Caco-2 (cell line): ENCODE measurements at regions not wholly inside any gene's neighbourhood (a gene's known extent, or its start where the extent isn't known, plus 50 kb on each side); places are given as distances from the start of the nearest gene placed in this dataset.

Source experiments
- BruUV-seq: library from RNA; stranded (reverse); fragments of 400-500 nt; replicated peaks from 2 replicates; lab custom pipeline; 2021; lab: Mats Ljungman, UMichigan
- CTCF ChIA-PET: fragments of 300-600 bp; sonication (Branson Sonifier 250); formaldehyde crosslinking; loops from one replicate; lab custom pipeline; 2022; ENCODE audit warnings: antibody characterized with exemption; lab: Charles Lee
- POLR2A ChIA-PET: fragments of 300-600 bp; sonication (Branson Sonifier 250); formaldehyde crosslinking; loops from one replicate; lab custom pipeline; 2022; ENCODE audit warnings: antibody characterized with exemption; lab: Charles Lee
- DNase-seq, 2 experiments: peaks; one replicate each; pipeline versions ENCODE4 v3.0.0 to v3.0.0-alpha.2; 2020 to 2022
- H3K27me3 ChIP-seq: replicated peaks from 2 replicates; pipeline ENCODE4 v1.6.0; 2011; ENCODE audit warnings: low read length; ENCODE audit not compliant: control insufficient read depth, insufficient read depth
- H3K36me3 ChIP-seq: 2 replicates; pipeline ENCODE4 v1.5.1; 2011; ENCODE audit warnings: low read length; ENCODE audit not compliant: control insufficient read depth, insufficient read depth
- H3K4me1 ChIP-seq: fragments of 250-450 bp; sonication (Bioruptor Pico); 2 replicates; pipeline ENCODE4 v1.5.1; 2020; ENCODE audit warnings: mild to moderate bottlenecking
- H3K4me3 ChIP-seq: 2 replicates; pipeline ENCODE4 v1.5.1; 2011; ENCODE audit warnings: low read depth, mild to moderate bottlenecking, control low read depth, low read length
- H3K9me3 ChIP-seq: fragments of 250-450 bp; sonication (Bioruptor Pico); 2 replicates; pipeline ENCODE4 v1.5.1; 2020; ENCODE audit warnings: mild to moderate bottlenecking, moderate library complexity
- H3K27ac Mint-ChIP-seq: one replicate; pipeline ENCODE4 v1.8.0; 2022; ENCODE audit warnings: mixed read lengths; ENCODE audit not compliant: unreplicated experiment
- H3K27me3 Mint-ChIP-seq: one replicate; pipeline ENCODE4 v1.8.0; 2022; ENCODE audit warnings: mixed read lengths; ENCODE audit not compliant: insufficient read depth, unreplicated experiment
- H3K36me3 Mint-ChIP-seq: one replicate; pipeline ENCODE4 v1.8.0; 2022; ENCODE audit warnings: mild to moderate bottlenecking, mixed read lengths; ENCODE audit not compliant: insufficient read depth, unreplicated experiment
- H3K4me1 Mint-ChIP-seq: one replicate; pipeline ENCODE4 v1.8.0; 2022; ENCODE audit warnings: low read depth, mixed read lengths; ENCODE audit not compliant: unreplicated experiment
- H3K4me3 Mint-ChIP-seq: one replicate; pipeline ENCODE4 v1.8.0; 2022; ENCODE audit warnings: mild to moderate bottlenecking, moderate library complexity, mixed read lengths; ENCODE audit not compliant: unreplicated experiment
- H3K9me3 Mint-ChIP-seq: one replicate; pipeline ENCODE4 v1.8.0; 2022; ENCODE audit warnings: mixed read lengths; ENCODE audit not compliant: unreplicated experiment
- intact Hi-C: fragments of 100-400 bp; cut with micrococcal nuclease; formaldehyde crosslinking; loops from one replicate; pipeline ENCODE4 v1.10.0; 2022; ENCODE audit not compliant: unreplicated experiment
- TF ChIP-seq, protein P1 (sequence below), 2 experiments: fragments of 200-600 bp in 1 of 2; IDR thresholded peaks; 1 replicate in 1 of 2; 2 replicates in 1 of 2; pipeline versions ENCODE4 v1.5.1 to v1.8.0; 2011 to 2022; ENCODE audit warnings: antibody characterized with exemption in 1 of 2, control low read depth in 1 of 2, inconsistent platforms in 1 of 2, low read depth in 1 of 2, low read length in 1 of 2, mild to moderate bottlenecking in 1 of 2, moderate library complexity in 1 of 2; ENCODE audit not compliant: insufficient read depth in 1 of 2, severe bottlenecking in 1 of 2, unreplicated experiment in 1 of 2

GRCh38 chr7:67894746-67895145 lies 898.1 kb downstream of the TYW1 start:
- H3K36me3 ChIP-seq, result no peaks in the 10 kb centered on the region
- ChIA-PET CTCF (no interaction called here), POLR2A (no interaction called here)
- Mint-ChIP-seq H3K27me3 (no peaks in the 10 kb centered on the region), H3K9me3 (peaks cover 7% of the 10 kb centered on the region), H3K27ac (no peak overlapping the region), H3K4me3 (no peak overlapping the region), H3K4me1 (no peaks in the 10 kb centered on the region), H3K36me3 (no peaks in the 10 kb centered on the region)
- H3K4me3 ChIP-seq, result no peak overlapping the region
- TF ChIP-seq, protein P1, sequence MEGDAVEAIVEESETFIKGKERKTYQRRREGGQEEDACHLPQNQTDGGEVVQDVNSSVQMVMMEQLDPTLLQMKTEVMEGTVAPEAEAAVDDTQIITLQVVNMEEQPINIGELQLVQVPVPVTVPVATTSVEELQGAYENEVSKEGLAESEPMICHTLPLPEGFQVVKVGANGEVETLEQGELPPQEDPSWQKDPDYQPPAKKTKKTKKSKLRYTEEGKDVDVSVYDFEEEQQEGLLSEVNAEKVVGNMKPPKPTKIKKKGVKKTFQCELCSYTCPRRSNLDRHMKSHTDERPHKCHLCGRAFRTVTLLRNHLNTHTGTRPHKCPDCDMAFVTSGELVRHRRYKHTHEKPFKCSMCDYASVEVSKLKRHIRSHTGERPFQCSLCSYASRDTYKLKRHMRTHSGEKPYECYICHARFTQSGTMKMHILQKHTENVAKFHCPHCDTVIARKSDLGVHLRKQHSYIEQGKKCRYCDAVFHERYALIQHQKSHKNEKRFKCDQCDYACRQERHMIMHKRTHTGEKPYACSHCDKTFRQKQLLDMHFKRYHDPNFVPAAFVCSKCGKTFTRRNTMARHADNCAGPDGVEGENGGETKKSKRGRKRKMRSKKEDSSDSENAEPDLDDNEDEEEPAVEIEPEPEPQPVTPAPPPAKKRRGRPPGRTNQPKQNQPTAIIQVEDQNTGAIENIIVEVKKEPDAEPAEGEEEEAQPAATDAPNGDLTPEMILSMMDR (IDR thresholded peaks at IDR 0.05; ENCODE audit: insufficient read depth in 1 of 2, low read depth in 1 of 2, low read length in 1 of 2, severe bottlenecking in 1 of 2, unreplicated experiment in 1 of 2), result no peak
- no TSS peak for BruUV-seq
- H3K4me1 ChIP-seq, result no peaks in the 10 kb centered on the region
- no peak for DNase-seq
- no peaks in the 10 kb centered on the region for H3K27me3 ChIP-seq
- intact Hi-C loops, result no loop called here
- no peaks in the 10 kb centered on the region; the same call in 1 of the 2 replicates for H3K9me3 ChIP-seq

DNA sequence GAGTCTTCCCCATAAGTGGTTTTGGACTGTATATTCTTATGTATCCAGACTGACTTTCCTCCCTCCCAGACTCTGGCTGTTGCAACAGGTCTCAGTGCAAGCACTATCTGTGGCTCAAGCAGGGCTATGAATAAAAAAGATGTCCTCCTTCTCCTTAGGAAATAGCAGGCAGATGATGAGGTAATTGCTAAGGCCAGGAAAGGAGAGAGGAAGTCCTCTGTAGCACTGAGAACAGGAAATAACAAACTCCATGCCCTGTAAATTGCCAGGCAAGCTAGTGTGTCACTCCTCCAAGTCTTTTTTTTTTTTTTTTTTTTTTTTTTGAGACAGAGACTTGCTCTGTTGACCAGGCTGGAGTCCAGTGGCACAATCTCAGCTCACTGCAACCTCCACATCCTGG lies 900.1 kb downstream of the TYW1 start:
- Mint-ChIP-seq H3K9me3 (peaks cover 7% of the 10 kb centered on the region), H3K4me3 (no peak overlapping the region), H3K27me3 (no peaks in the 10 kb centered on the region), H3K36me3 (peaks cover 4% of the 10 kb centered on the region), H3K4me1 (no peaks in the 10 kb centered on the region), H3K27ac (no peak overlapping the region)
- Histone ChIP-seq H3K36me3 (no peaks in the 10 kb centered on the region), H3K27me3 (no peaks in the 10 kb centered on the region), H3K9me3 (no peaks in the 10 kb centered on the region; the same call in 1 of the 2 replicates), H3K4me3 (no peak overlapping the region), H3K4me1 (no peaks in the 10 kb centered on the region)
- intact Hi-C loops, result no loop called here
- CTCF ChIA-PET, result no interaction called here
- TF ChIP-seq, protein P1 (IDR thresholded peaks at IDR 0.05; ENCODE audit: insufficient read depth in 1 of 2, low read depth in 1 of 2, low read length in 1 of 2, severe bottlenecking in 1 of 2, unreplicated experiment in 1 of 2), result no peak
- DNase-seq, result no peak
- POLR2A ChIA-PET, result no interaction called here
- no TSS peak for BruUV-seq

DNA sequence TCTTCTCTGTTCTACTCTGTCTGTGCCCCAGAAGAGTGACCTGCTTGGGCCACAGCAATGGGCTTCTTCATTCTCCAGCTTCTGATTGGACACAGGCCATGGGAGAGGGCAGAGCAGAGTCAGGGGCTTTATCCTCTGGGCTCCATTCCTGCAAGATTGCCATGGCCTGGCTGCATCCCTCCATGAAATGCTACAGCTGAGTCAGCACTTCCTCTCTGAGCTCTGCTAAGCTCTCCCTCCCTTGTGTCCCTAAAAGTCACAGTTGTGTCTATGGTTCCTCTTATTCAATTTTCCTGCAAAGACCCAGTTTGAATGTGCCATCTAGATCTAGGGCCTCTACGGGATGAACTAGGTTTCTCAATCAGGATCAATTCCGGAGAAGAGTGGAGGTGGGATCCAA lies 903.8 kb downstream of the TYW1 start:
- Mint-ChIP-seq H3K4me3 (no peak overlapping the region), H3K9me3 (peaks cover 7% of the 10 kb centered on the region), H3K4me1 (no peaks in the 10 kb centered on the region), H3K27me3 (no peaks in the 10 kb centered on the region), H3K27ac (no peak overlapping the region), H3K36me3 (peaks cover 4% of the 10 kb centered on the region)
- Histone ChIP-seq H3K4me3 (no peak overlapping the region), H3K9me3 (no peaks in the 10 kb centered on the region), H3K27me3 (no peaks in the 10 kb centered on the region), H3K36me3 (no peaks in the 10 kb centered on the region), H3K4me1 (no peaks in the 10 kb centered on the region)
- CTCF ChIA-PET, result no interaction called here
- POLR2A ChIA-PET, result no interaction called here
- DNase-seq, result no peak
- intact Hi-C loops, result no loop called here
- TF ChIP-seq, protein P1 (IDR thresholded peaks at IDR 0.05; ENCODE audit: insufficient read depth in 1 of 2, low read depth in 1 of 2, low read length in 1 of 2, severe bottlenecking in 1 of 2, unreplicated experiment in 1 of 2), result no peak
- no TSS peak for BruUV-seq
